Suprapubic skin (tissue), 3 donors: ENCODE measurements at regions not wholly inside any gene's neighbourhood (a gene's known extent, or its start where the extent isn't known, plus 50 kb on each side); places are given as distances from the start of the nearest gene placed in this dataset.

Experiments used
- CTCF ChIP-seq, 2 donors: fragments of 200-600 bp in 1 of 2; fragments of 450-650 bp in 1 of 2; sonication (generic) in 1 of 2; IDR thresholded peaks; one replicate each; pipeline ENCODE4 v1.5.1; 2016 to 2019; ENCODE audit warnings: antibody characterized with exemption in 2 of 2, mild to moderate bottlenecking in 1 of 2, moderate library complexity in 1 of 2
- POLR2A ChIP-seq, 2 donors: fragments of 450-650 bp; IDR thresholded peaks; one replicate each; pipeline ENCODE4 v1.6.1; 2017; ENCODE audit warnings: antibody characterized with exemption in 2 of 2, mild to moderate bottlenecking in 2 of 2, moderate library complexity in 2 of 2

GRCh38 chr12:98229540-98229924, 285.9 kb upstream of the TMPO start:
- TF ChIP-seq CTCF (IDR thresholded peaks at IDR 0.05) = no peak
- no peak for TF ChIP-seq POLR2A (IDR thresholded peaks at IDR 0.05)
